ENCODE measurements at regions not wholly inside any gene's neighbourhood (a gene's known extent, or its start where the extent isn't known, plus 50 kb on each side); places are given as distances from the start of the nearest gene placed in this dataset.

GRCh38 chr14:84410344-84410743 lies 1119.6 kb upstream of the FLRT2 start:
- TF ChIP-seq POLR2A (IDR thresholded peaks at IDR 0.05; ENCODE audit: low read depth, low read length) = no peak
- TF ChIP-seq TAF1 (IDR thresholded peaks at IDR 0.05; ENCODE audit: low read depth, low read length) = no peak
- no peak for TF ChIP-seq POU2F2 (IDR thresholded peaks at IDR 0.05; ENCODE audit: low read depth, low read length)

Measured in GM12891 (cell line).